ENCODE measurements at regions not wholly inside any gene's neighbourhood (a gene's known extent, or its start where the extent isn't known, plus 50 kb on each side); places are given as distances from the start of the nearest gene placed in this dataset.

DNA sequence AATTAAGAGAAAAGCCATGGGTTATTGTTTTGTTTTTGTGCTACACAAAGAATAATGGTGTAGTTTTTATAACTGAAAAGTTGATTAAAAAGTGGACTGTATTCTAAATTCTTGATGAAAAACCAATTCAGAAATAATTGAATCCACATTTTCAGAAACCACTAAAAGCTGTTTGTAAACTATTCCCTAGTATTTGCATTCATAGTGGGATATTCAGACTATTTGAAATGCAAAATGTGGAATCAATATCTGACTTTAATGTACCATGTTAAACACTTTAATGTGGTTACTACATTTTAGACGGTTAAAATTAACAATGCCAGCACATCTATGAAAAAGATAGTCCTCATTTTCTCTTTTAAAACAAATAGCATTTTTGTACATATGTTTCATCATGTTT lies 104.6 kb downstream of the ZIC4 start:
- Histone ChIP-seq H3K4me1 (ENCODE audit: control insufficient read depth in 1 of 2, insufficient read depth in 2 of 2, low read depth in 1 of 2, low read length in 1 of 2) (peaks cover 0 to 20% of the 10 kb centered on the region in 2 experiments; a peak in 3 of 4 replicates), H3K9me3 (no peaks in the 10 kb centered on the region), H3F3A (replicated peaks; ENCODE audit: insufficient read depth) (peaks cover 37% of the 10 kb centered on the region), H4K20me1 (ENCODE audit: insufficient read depth) (no peaks in the 10 kb centered on the region), H3K4me2 (no peak overlapping the region), H3K27ac (ENCODE audit: low read depth in 2 of 2, low read length in 1 of 2) (no peak overlapping the region), H2AFZ (ENCODE audit: low read depth) (peak overlapping the region; percentile 43; the same call in 1 of the 2 replicates), H3K27me3 (ENCODE audit: insufficient read depth) (no peaks in the 10 kb centered on the region), H3K79me2 (ENCODE audit: insufficient read depth) (no peaks in the 10 kb centered on the region), H3K36me3 (replicated peaks in 1 of 2; ENCODE audit: control insufficient read depth in 1 of 2, insufficient read depth in 2 of 2, low read length in 1 of 2) (no peaks in the 10 kb centered on the region), H3K4me3 (ENCODE audit: low read depth in 2 of 2, low read length in 1 of 2) (no peak overlapping the region), H3K9ac (no peak overlapping the region), H3K9me2 (no peaks in the 10 kb centered on the region)
- TF ChIP-seq, protein P1, sequence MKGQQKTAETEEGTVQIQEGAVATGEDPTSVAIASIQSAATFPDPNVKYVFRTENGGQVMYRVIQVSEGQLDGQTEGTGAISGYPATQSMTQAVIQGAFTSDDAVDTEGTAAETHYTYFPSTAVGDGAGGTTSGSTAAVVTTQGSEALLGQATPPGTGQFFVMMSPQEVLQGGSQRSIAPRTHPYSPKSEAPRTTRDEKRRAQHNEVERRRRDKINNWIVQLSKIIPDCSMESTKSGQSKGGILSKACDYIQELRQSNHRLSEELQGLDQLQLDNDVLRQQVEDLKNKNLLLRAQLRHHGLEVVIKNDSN (IDR thresholded peaks at IDR 0.05; ENCODE audit: borderline replicate concordance, low read depth), result no peak
- TF ChIP-seq SIN3A (IDR thresholded peaks at IDR 0.05; ENCODE audit: borderline replicate concordance, low read depth, low read length) (no peak), RAD21 (IDR thresholded peaks at IDR 0.05; ENCODE audit: low read length) (no peak), USF2 (IDR thresholded peaks at IDR 0.05; ENCODE audit: borderline replicate concordance, low read depth, low read length) (no peak), SMC3 (IDR thresholded peaks at IDR 0.05; ENCODE audit: low read depth, low read length) (no peak), YY1 (IDR thresholded peaks at IDR 0.05; ENCODE audit: low read depth) (no peak), EP300 (IDR thresholded peaks at IDR 0.05; ENCODE audit: borderline replicate concordance in 1 of 2, low read depth in 1 of 2, low read length in 1 of 2) (no peak), MXI1 (IDR thresholded peaks at IDR 0.05; ENCODE audit: low read depth, low read length) (no peak), CTCF (IDR thresholded peaks at IDR 0.05) (no peak), TEAD4 (IDR thresholded peaks at IDR 0.05; ENCODE audit: borderline replicate concordance, insufficient read depth) (no peak), EZH2phosphoT487 (IDR thresholded peaks at IDR 0.05; ENCODE audit: borderline replicate concordance, low read depth) (no peak), FOXJ3 (CRISPR knock-in tag; IDR thresholded peaks at IDR 0.05) (no peak), GABPA (IDR thresholded peaks at IDR 0.05; ENCODE audit: low read depth) (no peak), GATA2 (CRISPR knock-in tag; IDR thresholded peaks at IDR 0.05) (no peak), TCF12 (IDR thresholded peaks at IDR 0.05) (no peak), RFX5 (IDR thresholded peaks at IDR 0.05; ENCODE audit: low read length) (no peak)
- 37% methylated on average over 1 of the region's 1 CpG for WGBS (ENCODE audit: low lambda C conversion rate)
- ChIA-PET CTCF (no interaction called here), POLR2A (no interaction called here)
- no peak for DNase-seq

Measured in SK-N-SH (cell line).